Umbilical cord (tissue), 1 donor: ENCODE measurements at regions not wholly inside any gene's neighbourhood (a gene's known extent, or its start where the extent isn't known, plus 50 kb on each side); places are given as distances from the start of the nearest gene placed in this dataset.
"Not testable (repeated sequence)": the region's sequence is repeated elsewhere in the genome, so short reads cannot be mapped to it uniquely, and the experiment has no call there.

Experiments used
- DNase-seq: peaks from one replicate; pipeline ENCODE4 v3.0.0-alpha.2; 2015; ENCODE audit warnings: low spot score

GRCh38 chr18:29723486-29723885, 1319.1 kb downstream of the DSC3 start:
- not testable (repeated sequence) for DNase-seq

- not testable (repeated sequence) for DNase-seq
Observed at GRCh38 chr18:29715960-29716359, 1326.6 kb downstream of the DSC3 start.

GRCh38 chr18:29712785-29713184, 1329.8 kb downstream of the DSC3 start:
- no peak for DNase-seq

- no peak for DNase-seq
Observed at GRCh38 chr18:29711932-29712331, 1330.6 kb downstream of the DSC3 start.

- no peak for DNase-seq
Observed at GRCh38 chr18:29693334-29693733, 1349.2 kb downstream of the DSC3 start.

GRCh38 chr18:29681578-29681977, 1361.0 kb downstream of the DSC3 start:
- no peak for DNase-seq

- DNase-seq, result peak; percentile 4
Observed at GRCh38 chr18:29664278-29665036, 1378.1 kb downstream of the DSC3 start.

GRCh38 chr18:29661924-29662323, 1380.6 kb downstream of the DSC3 start:
- DNase-seq, result no peak

GRCh38 chr18:29660777-29661176, 1381.8 kb downstream of the DSC3 start:
- DNase-seq, result no peak

- DNase-seq, result no peak
Observed at GRCh38 chr18:29653671-29654215, 1388.8 kb downstream of the DSC3 start.

- DNase-seq, result no peak
Observed at GRCh38 chr18:29652797-29653196, 1389.7 kb downstream of the DSC3 start.

- DNase-seq, result peak; percentile 1
Observed at GRCh38 chr18:29651122-29651680, 1391.3 kb downstream of the DSC3 start.

GRCh38 chr18:29648891-29649290, 1393.7 kb downstream of the DSC3 start:
- DNase-seq, result no peak

- no peak for DNase-seq
Observed at GRCh38 chr18:29647700-29648099, 1394.8 kb downstream of the DSC3 start.

GRCh38 chr18:29644276-29644675, 1398.3 kb downstream of the DSC3 start:
- DNase-seq, result no peak

GRCh38 chr18:29629493-29630036, 1413.0 kb downstream of the DSC3 start:
- no peak for DNase-seq

- no peak for DNase-seq
Observed at GRCh38 chr18:29626094-29626493, 1416.4 kb downstream of the DSC3 start.

- no peak for DNase-seq
Observed at GRCh38 chr18:29616867-29617266, 1425.7 kb downstream of the DSC3 start.

GRCh38 chr18:29608982-29609381, 1432.1 kb upstream of the CDH2 start:
- no peak for DNase-seq

GRCh38 chr18:29605365-29605764, 1428.4 kb upstream of the CDH2 start:
- no peak for DNase-seq

GRCh38 chr18:29596959-29597358, 1420.0 kb upstream of the CDH2 start:
- DNase-seq, result no peak

GRCh38 chr18:29594493-29594892, 1417.6 kb upstream of the CDH2 start:
- DNase-seq, result no peak
